Fibroblast of skin of left biceps (primary cell): ENCODE measurements at regions not wholly inside any gene's neighbourhood (a gene's known extent, or its start where the extent isn't known, plus 50 kb on each side); places are given as distances from the start of the nearest gene placed in this dataset.
A peak's percentile ranks its signal among the peaks of the same experiment; 100 is the strongest.
"Not testable (repeated sequence)": the region's sequence is repeated elsewhere in the genome, so short reads cannot be mapped to it uniquely, and the experiment has no call there.

ENCODE experiments used
- DNase-seq, 2 experiments: peaks; one replicate each; pipeline ENCODE4 v3.0.0-alpha.2; 2013; ENCODE audit warnings: low read depth in 2 of 2

DNA sequence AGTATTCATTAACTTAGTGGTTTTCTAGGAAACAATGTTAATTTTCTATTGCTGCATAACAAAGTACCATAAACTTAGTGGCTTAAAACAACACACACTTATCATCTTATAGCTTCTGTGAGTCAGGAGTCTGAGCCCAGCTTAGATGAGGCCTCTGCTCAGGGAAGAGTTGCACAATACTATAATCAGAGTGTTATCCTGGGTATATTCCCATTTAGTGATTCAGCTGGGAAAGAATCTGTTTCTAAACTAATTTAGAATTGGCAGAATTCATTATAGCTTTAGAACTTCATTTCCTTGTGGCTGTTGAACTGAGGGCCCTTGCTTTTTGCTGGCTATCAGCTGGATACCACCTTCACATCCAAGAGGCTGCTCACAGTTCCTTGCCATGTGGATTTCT lies 515.5 kb downstream of the BRINP3 start:
- peak; percentile 54 to 70 for DNase-seq

DNA sequence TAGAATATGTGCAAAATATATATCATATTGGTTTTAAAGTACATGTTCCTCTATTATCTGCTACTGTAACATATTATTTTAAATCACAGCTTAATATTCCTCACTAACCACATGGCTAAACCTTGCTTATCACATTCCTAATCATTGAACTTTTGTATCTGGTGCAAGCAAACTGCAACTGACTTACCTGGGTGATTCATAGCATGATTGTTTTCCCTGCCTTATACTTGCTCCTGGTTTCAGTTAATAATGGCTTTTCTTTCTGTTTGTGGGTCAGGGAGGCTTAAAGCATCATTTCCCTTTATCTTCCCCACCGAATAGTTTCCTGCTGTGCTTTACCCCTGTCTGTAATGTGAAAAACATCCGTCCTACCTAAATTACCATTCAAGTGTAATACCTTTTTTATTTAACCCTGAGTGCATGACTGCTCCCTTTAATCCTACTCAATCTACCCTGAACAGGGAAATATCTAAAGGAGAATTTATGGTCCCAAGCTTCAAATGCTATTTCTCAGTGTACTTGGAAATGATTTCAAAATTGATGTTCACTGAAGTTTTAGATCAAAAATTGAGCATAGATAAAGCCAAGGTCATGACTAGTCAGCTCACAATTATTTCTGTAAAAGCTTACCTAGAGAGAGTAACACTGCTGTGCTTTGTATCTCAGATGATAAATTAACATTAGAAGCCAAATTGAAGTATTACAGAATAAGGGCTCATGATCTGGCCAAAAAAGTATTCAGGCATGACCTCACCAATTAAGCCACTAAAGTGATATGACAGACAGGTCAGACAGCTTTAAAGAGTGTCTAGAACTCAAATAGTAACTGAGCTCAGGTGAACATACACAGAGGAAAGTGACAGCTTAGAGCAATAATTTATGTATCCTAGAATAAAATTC lies 507.1 kb downstream of the BRINP3 start:
- DNase-seq, result no peak

DNA sequence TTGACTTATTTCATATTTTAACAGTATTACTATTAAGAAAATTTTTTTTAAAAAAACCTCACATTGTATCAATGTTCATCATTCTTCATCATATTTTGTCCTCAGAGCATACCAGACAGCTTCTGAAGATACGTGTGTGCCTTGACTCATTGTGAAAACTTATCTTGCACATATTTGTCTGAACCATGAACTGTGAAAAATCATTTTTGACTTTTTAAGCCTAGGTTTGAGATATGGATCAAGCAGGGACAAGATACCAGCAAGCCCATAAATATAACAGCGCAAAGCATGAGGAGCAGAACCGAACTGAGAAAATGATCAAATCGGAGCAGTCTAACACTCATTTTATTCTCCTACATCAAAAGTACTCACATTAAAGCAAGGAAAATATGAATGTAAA lies 506.0 kb downstream of the BRINP3 start:
- no peak for DNase-seq

DNA sequence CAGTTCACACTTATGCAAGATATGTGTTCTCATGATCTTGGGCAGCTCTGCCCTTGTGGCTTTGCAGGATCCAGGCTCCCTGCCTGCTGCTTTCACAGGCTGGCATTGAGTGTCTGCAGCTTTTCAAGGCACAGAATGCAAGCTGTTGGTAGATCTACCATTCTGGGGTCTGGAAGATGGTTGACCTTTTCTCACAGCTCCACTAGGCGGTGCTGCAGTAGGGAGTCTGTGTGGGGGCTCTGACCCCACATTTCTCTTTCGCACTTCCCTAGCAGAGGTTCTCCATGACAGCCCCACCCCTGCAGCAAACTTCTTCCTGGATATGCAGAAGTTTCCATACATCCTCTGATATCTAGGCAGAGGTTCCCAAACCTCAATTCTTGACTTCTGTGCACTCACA lies 500.5 kb downstream of the BRINP3 start:
- DNase-seq, result no peak

DNA sequence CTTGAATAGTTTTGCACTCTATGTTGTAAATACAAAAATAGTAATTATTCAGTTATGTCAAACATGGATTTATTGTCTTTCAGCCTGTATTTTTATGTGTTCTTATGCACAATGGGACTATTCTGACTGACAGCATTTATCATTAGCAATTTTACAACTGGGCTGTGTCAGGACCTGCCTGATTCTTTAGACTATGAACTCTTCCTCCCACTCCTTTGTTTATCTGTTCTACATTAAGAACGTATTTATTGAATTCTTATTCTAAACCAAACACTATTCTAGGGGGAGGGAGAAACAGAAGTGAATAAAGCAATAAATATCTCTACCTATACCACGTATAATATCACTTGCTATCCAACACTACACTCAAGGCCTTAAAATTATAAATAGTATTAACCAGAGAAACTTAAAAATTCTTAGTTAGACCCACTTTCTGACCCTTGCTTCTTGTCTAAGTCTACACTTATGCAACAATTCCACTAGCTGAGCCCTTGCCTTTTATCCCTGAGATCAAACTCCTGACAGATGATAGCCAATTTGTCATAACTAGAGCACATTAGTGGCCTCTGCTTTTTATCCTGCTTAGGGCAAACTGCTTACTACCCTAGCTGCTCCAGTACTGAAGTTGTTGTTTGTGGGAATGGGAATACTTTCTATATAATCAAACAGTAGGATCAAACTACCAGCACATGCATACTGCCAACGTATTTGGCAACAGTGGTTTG lies 494.3 kb downstream of the BRINP3 start:
- no peak for DNase-seq

DNA sequence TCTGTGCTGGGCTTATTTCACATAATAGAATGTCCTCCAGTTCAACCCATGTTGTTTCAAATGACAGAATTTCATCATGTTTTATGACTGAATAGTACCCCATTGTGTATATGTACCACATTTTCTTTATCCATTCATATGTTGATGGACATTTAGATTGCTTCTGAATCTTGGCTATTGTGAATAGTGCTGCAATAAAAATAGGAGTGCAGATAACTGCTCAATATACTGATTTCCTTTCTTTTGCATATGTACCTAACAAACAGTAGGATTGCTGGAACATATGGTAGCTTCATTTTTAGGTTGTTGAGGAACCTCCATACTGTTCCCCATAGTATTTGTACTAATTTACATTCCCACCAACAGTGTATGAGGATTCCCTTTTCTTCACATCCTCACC lies 491.1 kb downstream of the BRINP3 start:
- no peak for DNase-seq

DNA sequence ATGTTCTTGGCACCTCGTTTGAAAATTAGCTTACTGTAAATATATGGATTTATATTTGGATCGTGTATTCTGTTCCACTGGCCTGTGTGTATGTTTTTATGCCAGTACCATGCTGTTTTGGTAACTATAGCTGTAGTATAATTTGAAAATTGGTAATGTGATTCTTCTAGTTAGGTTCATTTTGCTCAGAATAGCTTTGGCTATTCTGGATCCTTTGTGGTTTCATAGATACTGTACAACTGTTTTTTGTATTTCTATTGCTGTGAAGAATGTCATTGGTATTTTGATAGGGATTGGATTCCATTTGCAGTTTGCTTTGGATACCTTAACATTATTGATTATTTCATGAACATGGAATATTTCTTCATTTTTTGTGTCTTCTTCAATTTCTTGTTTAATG lies 490.2 kb downstream of the BRINP3 start:
- DNase-seq, result no peak

DNA sequence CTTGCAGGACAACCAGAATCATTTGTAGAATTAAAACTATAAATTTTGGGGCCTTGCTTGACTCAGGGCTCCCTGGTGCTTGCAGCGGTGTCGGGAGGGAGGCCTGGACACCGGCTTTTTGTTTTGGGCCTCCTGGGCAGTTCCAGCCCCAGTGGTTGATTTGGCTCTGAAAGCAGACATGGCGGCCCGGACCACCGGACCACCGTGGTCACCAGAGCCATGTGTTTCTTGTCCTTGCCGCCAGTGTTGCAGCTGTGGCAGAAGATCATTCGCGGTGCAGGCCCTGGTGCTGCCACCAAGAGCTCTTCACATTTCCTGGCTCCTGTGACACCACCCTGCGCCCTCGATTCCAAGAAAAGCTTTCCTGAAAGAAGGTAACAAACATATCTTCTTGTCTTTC lies 484.8 kb downstream of the BRINP3 start:
- no peak for DNase-seq

DNA sequence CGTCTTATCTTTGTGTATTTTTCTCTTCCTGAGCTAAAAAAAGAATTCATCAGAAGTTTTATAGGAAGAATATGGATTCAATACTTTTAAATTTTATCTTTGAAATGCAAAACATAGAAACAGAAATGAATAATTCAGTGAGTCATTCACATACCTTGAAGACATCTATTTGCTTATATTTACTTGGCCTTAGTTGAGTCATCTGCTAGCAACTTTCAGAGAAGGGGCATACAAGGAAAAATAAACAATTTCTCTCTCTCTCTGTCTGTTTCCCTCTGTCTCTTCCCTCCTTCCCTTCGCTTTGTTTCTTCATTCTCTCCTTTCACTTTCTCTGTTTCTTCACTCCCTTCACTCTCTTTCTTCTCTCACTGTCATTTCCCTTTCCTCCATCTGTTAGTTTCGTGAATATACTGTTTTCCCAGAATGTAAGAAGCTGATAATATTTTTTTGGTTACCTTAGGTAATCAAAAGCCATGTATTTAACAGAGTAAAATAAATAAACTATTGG lies 477.2 kb downstream of the BRINP3 start:
- DNase-seq, result no peak

DNA sequence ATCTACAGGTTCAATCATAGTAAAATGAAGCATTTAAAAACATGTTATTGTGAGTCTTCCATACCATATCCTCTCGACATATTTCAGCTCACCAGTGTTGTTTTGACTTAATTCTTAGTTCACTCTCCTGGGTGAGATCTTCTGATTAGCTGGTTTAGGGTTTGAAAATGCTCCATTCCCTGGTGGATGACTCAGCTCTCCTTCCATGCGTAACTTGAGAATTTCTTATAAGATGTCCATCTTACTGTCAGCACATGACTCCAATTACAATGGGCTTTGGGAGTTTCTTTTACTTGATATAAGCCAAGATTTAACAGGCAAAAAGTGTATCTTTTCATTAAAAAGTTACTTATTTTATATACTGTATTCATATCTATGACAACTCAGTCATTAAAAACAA lies 476.5 kb downstream of the BRINP3 start:
- DNase-seq, result peak; percentile 15 to 29

DNA sequence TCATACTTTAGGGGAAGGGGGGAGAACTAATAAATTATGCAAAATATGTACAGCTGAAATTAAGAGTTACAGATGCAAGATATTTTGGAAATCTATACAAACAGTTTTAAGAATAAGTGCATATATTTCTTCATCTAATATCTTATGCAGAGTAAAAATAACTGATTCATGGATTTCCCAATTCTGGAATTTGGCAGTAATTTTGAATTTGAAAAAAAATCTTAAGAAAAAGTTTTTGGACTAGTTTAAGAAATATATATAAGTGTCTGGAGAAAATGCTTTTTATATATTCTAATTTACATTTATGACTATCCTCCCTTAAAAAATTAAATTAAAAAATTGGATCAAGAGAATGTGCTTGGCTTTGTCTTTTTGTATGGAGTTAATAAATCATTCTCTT lies 474.3 kb downstream of the BRINP3 start:
- DNase-seq, result no peak

DNA sequence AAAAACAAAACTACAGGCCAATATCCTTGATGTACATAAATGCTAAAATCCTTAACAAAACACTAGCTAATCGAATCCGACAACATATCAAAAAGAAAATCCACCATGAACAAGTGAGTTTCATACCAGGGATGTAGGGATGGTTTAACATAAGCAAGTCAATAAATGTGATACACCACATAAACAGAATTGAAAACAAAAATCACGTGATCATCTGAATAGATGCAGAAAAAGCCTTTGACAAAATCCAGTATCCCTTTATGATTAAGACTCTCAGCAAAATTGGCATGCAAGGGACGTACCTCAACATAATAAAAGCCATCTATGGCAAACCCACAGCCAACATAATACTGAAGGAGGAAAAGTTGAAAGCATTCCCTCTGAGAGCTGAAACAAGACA lies 466.1 kb downstream of the BRINP3 start:
- DNase-seq, result no peak

DNA sequence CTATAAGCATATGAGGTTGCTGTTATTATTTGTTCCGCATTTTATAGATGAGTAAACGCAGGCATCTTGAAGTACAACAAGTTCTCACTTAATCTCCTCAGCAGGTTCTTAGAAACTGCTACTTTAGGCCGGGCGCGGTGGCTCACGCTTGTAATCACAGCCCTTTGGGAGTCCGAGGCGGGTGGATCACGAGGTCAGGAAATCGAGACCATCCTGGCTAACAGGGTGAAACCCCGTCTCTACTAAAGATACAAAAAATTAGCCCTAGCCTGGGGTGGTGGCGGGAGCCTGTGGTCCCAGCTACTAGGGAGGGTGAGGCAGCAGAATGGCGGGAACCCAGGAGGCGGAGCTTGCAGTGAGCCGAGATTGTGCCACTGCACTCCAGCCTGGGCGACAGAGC lies 458.5 kb downstream of the BRINP3 start:
- DNase-seq, result not testable (repeated sequence)

DNA sequence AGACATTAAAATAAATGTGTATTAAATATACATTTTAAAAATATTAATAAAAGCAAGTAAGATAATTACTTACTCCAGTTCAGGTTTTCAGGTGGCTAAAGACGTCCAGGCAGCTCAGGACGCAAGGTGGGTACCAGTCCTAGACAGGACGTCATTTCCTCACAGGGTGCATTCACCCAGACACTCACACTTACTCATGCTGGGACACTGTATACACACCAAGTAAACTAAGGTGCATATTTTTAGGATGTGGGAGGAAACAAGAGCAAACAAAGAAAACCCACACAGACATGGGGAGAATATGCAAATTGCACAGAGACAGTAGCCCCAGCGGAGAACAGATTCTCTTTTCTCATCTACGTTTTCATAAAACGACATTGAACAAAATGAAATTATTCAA lies 457.9 kb downstream of the BRINP3 start:
- DNase-seq, result no peak

DNA sequence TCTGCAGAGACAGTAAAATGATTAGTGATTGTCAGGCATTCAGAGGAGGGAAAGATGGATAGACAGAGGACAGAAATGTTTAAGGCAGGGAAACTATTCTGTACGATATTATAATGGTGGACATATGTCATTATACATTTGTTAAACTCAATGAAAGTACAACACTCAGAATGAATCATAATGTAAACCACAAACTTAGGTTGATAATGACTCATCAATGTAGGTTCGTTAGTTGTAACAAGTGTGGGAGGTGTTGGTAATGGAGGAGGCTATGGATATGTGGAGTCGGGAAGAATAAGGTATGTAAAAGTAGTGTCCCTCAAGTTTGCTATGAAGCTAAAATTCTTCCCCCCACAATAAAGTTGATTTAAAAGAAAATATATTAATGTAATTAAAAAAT lies 455.0 kb downstream of the BRINP3 start:
- DNase-seq, result no peak

DNA sequence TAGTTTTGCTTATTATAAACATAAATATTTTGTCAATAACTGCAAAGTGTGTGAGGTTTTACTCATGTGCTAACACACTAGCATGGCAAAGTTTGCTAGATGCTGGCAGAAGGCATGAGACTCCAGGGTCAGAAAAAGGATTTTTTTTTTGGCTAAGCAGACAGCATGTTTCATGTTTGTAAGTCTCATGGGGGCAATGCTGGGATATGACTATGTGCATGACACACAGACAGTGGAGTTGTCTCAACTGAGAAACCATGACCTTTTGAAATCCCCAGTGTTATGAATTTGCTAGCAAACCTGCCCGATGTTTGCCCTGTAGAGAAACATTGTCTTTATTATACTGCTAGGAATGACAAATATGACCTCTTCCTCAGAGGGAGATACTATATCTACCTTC lies 448.2 kb downstream of the BRINP3 start:
- DNase-seq, result no peak

DNA sequence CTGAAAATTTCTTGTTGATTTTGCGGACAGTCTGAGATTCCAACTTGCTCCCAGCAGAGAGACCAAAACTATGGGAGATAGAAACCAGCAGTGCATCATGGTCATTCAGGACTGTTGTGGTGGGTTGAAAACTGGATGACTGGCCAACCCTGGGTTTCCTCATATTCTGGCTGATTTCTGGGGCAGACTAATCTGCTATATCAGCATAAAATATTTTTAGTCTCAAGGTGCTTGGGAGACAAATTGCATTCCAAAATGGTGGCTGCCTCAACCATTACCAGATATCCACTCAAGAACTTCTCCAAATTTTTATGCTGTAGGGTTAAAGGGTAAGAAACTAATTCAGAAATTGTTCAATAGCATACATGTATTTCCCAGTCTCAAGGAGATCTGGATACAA lies 434.0 kb downstream of the BRINP3 start:
- no peak for DNase-seq

DNA sequence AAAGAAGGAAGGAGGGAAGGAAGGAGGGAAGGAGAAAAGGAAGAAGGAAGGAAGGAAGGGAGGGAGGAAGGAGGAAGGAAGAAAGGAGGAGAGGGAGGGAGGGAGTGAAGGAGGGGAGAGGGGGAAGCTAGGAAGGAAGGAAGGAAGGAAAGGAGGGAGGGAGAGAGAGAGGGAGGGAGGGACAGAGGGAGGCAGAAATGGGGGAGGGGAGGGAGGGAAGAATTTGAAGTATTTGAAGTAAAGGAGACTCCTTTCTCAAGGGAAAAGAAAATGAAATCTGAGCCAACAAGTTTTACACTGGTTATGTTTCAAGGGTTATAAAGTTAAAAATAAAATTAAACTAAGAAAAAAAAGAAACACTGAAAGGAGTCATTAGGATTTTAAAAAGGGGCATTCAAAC lies 431.4 kb downstream of the BRINP3 start:
- no peak for DNase-seq
